ENCODE measurements at regions not wholly inside any gene's neighbourhood (a gene's known extent, or its start where the extent isn't known, plus 50 kb on each side); places are given as distances from the start of the nearest gene placed in this dataset.

DNA sequence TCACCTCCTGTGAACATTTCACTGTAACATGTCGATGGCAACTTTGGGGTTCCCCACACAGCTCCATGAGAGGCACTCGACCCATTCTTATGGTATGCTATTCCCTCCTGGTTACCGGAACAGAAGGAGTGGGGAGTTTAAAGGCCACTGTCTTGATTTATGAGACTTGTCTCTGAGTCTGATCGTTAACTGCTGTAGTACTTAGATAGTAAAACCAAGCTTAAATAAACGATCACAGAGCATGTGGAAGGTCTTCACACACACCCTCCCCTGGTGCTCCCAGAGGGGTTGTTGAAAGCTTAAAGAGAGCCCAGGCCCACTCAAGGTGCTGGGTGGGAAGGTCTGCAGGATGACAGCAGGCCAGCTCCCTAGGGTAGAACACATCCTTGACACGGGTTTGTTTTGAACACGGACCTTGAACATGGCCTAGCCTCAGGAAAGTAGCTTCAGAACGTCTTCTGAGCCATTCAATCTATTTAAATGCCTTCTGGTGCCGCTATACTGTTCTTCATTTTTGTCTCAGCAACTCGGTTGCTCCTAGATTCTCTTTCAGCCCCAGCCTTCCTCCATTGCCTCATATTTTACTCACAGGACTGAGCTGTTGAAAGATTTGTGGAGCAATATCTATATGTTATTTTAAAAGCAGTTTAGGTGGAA is 335.3 kb downstream of the FGFR2 start:
- intact Hi-C loops (cut with micrococcal nuclease; ENCODE audit: unreplicated experiment): no loop called here
- Histone ChIP-seq H3K36me3 (ENCODE audit: control insufficient read depth, insufficient read depth, low read length) (no peaks in the 10 kb centered on the region), H3K4me3 (ENCODE audit: low read depth, low read length) (no peak overlapping the region), H3K27me3 (replicated peaks; ENCODE audit: control insufficient read depth, insufficient read depth, low read length) (no peaks in the 10 kb centered on the region), H3K9me3 (no peaks in the 10 kb centered on the region; the same call in 1 of the 2 replicates), H3K4me1 (peaks cover 9% of the 10 kb centered on the region)
- CTCF ChIA-PET: no interaction called here
- TF ChIP-seq CTCF (IDR thresholded peaks at IDR 0.05; ENCODE audit: insufficient read depth in 1 of 2, low read depth in 1 of 2, low read length in 1 of 2, severe bottlenecking in 1 of 2, unreplicated experiment in 1 of 2): no peak
- Mint-ChIP-seq H3K27me3 (ENCODE audit: insufficient read depth, unreplicated experiment) (no peaks in the 10 kb centered on the region), H3K9me3 (ENCODE audit: unreplicated experiment) (peaks cover 6% of the 10 kb centered on the region), H3K36me3 (ENCODE audit: insufficient read depth, unreplicated experiment) (no peaks in the 10 kb centered on the region), H3K27ac (ENCODE audit: unreplicated experiment) (peak overlapping the region; percentile 34), H3K4me1 (ENCODE audit: low read depth, unreplicated experiment) (peaks cover 13% of the 10 kb centered on the region), H3K4me3 (ENCODE audit: unreplicated experiment) (no peak overlapping the region)
- no TSS peak for BruUV-seq (replicated peaks)
- POLR2A ChIA-PET: no interaction called here
- no peak for DNase-seq

DNA sequence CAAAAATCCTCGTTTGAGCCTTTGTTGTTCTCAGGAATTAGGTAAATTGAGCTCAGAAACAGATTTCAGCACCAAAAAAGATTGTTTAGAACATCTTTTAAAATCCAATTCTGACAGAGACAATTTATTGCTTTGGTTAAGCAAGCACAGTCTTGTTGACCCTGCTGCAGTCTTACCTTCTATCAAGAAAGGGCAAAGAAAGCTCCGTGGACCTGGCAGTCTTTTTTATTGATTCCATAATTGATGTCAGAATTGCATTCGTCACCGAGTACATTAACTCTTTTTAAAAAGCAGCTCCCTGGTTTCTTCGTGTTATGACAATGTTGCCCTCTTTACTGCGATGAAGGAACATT is 334.8 kb downstream of the FGFR2 start:
- H3K9me3 Mint-ChIP-seq (ENCODE audit: unreplicated experiment): peaks cover 11% of the 10 kb centered on the region
- Histone ChIP-seq H3K36me3 (ENCODE audit: control insufficient read depth, insufficient read depth, low read length) (no peaks in the 10 kb centered on the region), H3K9me3 (no peaks in the 10 kb centered on the region; the same call in 1 of the 2 replicates), H3K4me1 (peaks cover 9% of the 10 kb centered on the region), H3K27me3 (replicated peaks; ENCODE audit: control insufficient read depth, insufficient read depth, low read length) (no peaks in the 10 kb centered on the region), H3K4me3 (ENCODE audit: low read depth, low read length) (no peak overlapping the region)
- H3K4me3 Mint-ChIP-seq (ENCODE audit: unreplicated experiment): no peak overlapping the region
- intact Hi-C loops (cut with micrococcal nuclease; ENCODE audit: unreplicated experiment): no loop called here
- no peak for TF ChIP-seq CTCF (IDR thresholded peaks at IDR 0.05; ENCODE audit: insufficient read depth in 1 of 2, low read depth in 1 of 2, low read length in 1 of 2, severe bottlenecking in 1 of 2, unreplicated experiment in 1 of 2)
- ChIA-PET CTCF (no interaction called here), POLR2A (no interaction called here)
- peaks cover 13% of the 10 kb centered on the region for H3K4me1 Mint-ChIP-seq (ENCODE audit: low read depth, unreplicated experiment)
- no peak overlapping the region for H3K27ac Mint-ChIP-seq (ENCODE audit: unreplicated experiment)
- no peaks in the 10 kb centered on the region for H3K27me3 Mint-ChIP-seq (ENCODE audit: insufficient read depth, unreplicated experiment)
- BruUV-seq (replicated peaks): no TSS peak
- no peak for DNase-seq
- no peaks in the 10 kb centered on the region for H3K36me3 Mint-ChIP-seq (ENCODE audit: insufficient read depth, unreplicated experiment)

- no peaks in the 10 kb centered on the region for H3K27me3 ChIP-seq (replicated peaks; ENCODE audit: control insufficient read depth, insufficient read depth, low read length)
- no TSS peak for BruUV-seq (replicated peaks)
- no peak for DNase-seq
- H3K4me3 ChIP-seq (ENCODE audit: low read depth, low read length): no peak overlapping the region
- no peak for TF ChIP-seq CTCF (IDR thresholded peaks at IDR 0.05; ENCODE audit: insufficient read depth in 1 of 2, low read depth in 1 of 2, low read length in 1 of 2, severe bottlenecking in 1 of 2, unreplicated experiment in 1 of 2)
- Mint-ChIP-seq H3K4me3 (ENCODE audit: unreplicated experiment) (no peak overlapping the region), H3K36me3 (ENCODE audit: insufficient read depth, unreplicated experiment) (no peaks in the 10 kb centered on the region), H3K27me3 (ENCODE audit: insufficient read depth, unreplicated experiment) (no peaks in the 10 kb centered on the region), H3K27ac (ENCODE audit: unreplicated experiment) (no peak overlapping the region), H3K9me3 (ENCODE audit: unreplicated experiment) (peaks cover 13% of the 10 kb centered on the region), H3K4me1 (ENCODE audit: low read depth, unreplicated experiment) (peaks cover 13% of the 10 kb centered on the region)
- H3K4me1 ChIP-seq: peaks cover 9% of the 10 kb centered on the region
- no peaks in the 10 kb centered on the region for H3K9me3 ChIP-seq
- ChIA-PET CTCF (no interaction called here), POLR2A (no interaction called here)
- no peaks in the 10 kb centered on the region for H3K36me3 ChIP-seq (ENCODE audit: control insufficient read depth, insufficient read depth, low read length)
- intact Hi-C loops (cut with micrococcal nuclease; ENCODE audit: unreplicated experiment): no loop called here
These were observed 332.7 kb downstream of the FGFR2 start for GRCh38 chr10:121265360-121266123.
